ENCODE measurements at regions not wholly inside any gene's neighbourhood (a gene's known extent, or its start where the extent isn't known, plus 50 kb on each side); places are given as distances from the start of the nearest gene placed in this dataset.

DNA sequence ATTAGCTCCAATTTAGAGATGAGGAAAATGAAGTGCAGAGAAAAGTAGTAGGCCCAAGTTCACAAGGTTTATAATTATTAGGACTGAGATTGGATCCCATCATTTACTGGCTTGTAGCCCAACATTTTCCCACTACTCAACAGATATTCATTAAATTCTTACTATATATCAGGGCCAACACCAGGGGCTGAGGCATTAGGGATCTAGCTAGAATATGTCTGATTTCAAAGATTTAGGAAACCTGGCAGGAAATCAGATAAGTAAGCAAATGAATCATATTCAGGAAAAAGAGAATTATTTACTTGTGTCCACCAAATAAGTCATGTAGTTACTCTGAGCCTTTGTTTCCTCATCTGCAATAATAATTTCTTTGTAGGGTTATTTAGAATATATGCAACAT, 94.3 kb downstream of the OXGR1 start:
- ChIA-PET POLR2A (no interaction called here), CTCF (ENCODE audit: unreplicated experiment) (no interaction called here)
- Histone ChIP-seq H3K79me2 (ENCODE audit: insufficient read depth, low read depth, low read length) (no peaks in the 10 kb centered on the region), H3K9me2 (ENCODE audit: insufficient read depth, low read length) (no peaks in the 10 kb centered on the region), H3K36me3 (ENCODE audit: insufficient read depth, low read length) (no peaks in the 10 kb centered on the region), H3K4me2 (ENCODE audit: low read length) (no peak overlapping the region), H4K20me1 (ENCODE audit: insufficient read depth, low read length) (no peaks in the 10 kb centered on the region), H3K27ac (ENCODE audit: low read depth, low read length, poor library complexity, severe bottlenecking) (no peak overlapping the region), H3K4me1 (ENCODE audit: insufficient read depth, low read length, poor library complexity, severe bottlenecking) (no peaks in the 10 kb centered on the region), H3K4me3 (ENCODE audit: low read depth, low read length, poor library complexity, severe bottlenecking) (no peak overlapping the region), H3K9me3 (ENCODE audit: low read length) (no peaks in the 10 kb centered on the region), H2AFZ (ENCODE audit: low read length) (no peak overlapping the region)
- no peak for TF ChIP-seq EZH2phosphoT487 (IDR thresholded peaks at IDR 0.05; ENCODE audit: borderline replicate concordance, low read depth, low read length)
- TF ChIP-seq, protein P1, sequence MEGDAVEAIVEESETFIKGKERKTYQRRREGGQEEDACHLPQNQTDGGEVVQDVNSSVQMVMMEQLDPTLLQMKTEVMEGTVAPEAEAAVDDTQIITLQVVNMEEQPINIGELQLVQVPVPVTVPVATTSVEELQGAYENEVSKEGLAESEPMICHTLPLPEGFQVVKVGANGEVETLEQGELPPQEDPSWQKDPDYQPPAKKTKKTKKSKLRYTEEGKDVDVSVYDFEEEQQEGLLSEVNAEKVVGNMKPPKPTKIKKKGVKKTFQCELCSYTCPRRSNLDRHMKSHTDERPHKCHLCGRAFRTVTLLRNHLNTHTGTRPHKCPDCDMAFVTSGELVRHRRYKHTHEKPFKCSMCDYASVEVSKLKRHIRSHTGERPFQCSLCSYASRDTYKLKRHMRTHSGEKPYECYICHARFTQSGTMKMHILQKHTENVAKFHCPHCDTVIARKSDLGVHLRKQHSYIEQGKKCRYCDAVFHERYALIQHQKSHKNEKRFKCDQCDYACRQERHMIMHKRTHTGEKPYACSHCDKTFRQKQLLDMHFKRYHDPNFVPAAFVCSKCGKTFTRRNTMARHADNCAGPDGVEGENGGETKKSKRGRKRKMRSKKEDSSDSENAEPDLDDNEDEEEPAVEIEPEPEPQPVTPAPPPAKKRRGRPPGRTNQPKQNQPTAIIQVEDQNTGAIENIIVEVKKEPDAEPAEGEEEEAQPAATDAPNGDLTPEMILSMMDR (conservative IDR thresholded peaks at IDR 0.05; ENCODE audit: low read length), result no peak
- no TSS peak for BruUV-seq (replicated peaks)
- no peak for DNase-seq (ENCODE audit: low spot score)
- intact Hi-C loops (cut with micrococcal nuclease; ENCODE audit: unreplicated experiment), result no loop called here

DNA sequence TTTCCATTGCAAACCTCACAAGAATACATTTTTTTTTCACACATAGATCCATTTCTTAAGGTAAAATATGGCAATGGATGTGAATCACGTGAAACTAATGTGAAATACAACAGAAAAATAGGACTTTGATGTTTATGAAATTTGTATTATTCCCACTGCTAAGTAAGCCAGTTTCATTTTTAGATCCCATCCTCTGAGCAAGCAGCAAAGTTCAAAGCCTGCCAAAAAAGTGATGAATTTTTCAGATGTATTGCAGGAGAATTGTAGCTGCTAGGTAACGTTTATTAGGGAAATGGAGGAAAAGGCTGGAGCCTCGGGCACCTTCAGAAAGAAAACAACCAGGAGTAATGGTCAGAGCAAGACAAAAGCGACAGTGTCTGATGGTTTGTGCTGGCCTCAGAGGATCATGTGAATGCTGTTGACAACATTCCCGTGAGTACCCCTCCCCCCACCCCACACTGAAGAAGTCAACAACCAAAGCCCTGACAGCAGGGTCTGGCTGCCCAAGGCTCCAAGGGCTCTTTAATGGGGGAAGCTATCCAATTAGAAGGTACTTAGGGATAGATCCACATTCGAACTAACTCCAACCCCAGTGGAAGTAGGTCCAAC, 95.5 kb downstream of the OXGR1 start:
- Histone ChIP-seq H4K20me1 (ENCODE audit: insufficient read depth, low read length) (no peaks in the 10 kb centered on the region), H3K36me3 (ENCODE audit: insufficient read depth, low read length) (no peaks in the 10 kb centered on the region), H3K79me2 (ENCODE audit: insufficient read depth, low read depth, low read length) (no peaks in the 10 kb centered on the region), H2AFZ (ENCODE audit: low read length) (no peak overlapping the region), H3K9me3 (ENCODE audit: low read length) (no peaks in the 10 kb centered on the region), H3K4me2 (ENCODE audit: low read length) (no peak overlapping the region), H3K27ac (ENCODE audit: low read depth, low read length, poor library complexity, severe bottlenecking) (no peak overlapping the region), H3K4me1 (ENCODE audit: insufficient read depth, low read length, poor library complexity, severe bottlenecking) (no peaks in the 10 kb centered on the region), H3K9me2 (ENCODE audit: insufficient read depth, low read length) (no peaks in the 10 kb centered on the region), H3K4me3 (ENCODE audit: low read depth, low read length, poor library complexity, severe bottlenecking) (no peak overlapping the region)
- BruUV-seq (replicated peaks), result no TSS peak
- POLR2A ChIA-PET, result no interaction called here
- no peak for DNase-seq (ENCODE audit: low spot score)
- TF ChIP-seq EZH2phosphoT487 (IDR thresholded peaks at IDR 0.05; ENCODE audit: borderline replicate concordance, low read depth, low read length), result no peak
- TF ChIP-seq, protein P1 (conservative IDR thresholded peaks at IDR 0.05; ENCODE audit: low read length), result no peak
- intact Hi-C loops (cut with micrococcal nuclease; ENCODE audit: unreplicated experiment), result no loop called here
- CTCF ChIA-PET (ENCODE audit: unreplicated experiment), result no interaction called here

DNA sequence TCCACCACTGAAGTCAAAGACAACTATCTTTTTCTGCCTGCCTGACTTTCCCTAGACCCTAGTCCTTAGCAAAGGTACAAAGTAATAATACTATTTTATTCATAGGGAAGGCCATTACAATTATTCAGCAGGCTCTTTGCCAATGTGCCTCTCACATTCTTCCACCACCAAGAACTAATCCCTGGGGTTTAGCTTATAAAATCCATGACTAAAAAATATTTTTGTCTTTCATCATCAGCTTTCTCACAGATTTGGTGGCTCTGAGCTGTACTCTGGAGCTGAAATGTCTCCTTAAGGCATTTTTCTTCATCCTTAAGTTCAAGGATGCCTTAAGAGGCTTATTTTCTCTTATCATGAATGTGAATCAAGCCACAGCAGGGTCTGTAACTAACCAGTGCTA, 96.1 kb downstream of the OXGR1 start:
- ChIA-PET POLR2A (no interaction called here), CTCF (ENCODE audit: unreplicated experiment) (interaction anchor here (0.6 kb wide), 1 partner anchor 14 kb away, joined by 3 read pairs; no protein-coding TSS in a partner anchor)
- Histone ChIP-seq H3K36me3 (ENCODE audit: insufficient read depth, low read length) (no peaks in the 10 kb centered on the region), H3K9me2 (ENCODE audit: insufficient read depth, low read length) (no peaks in the 10 kb centered on the region), H2AFZ (ENCODE audit: low read length) (no peak overlapping the region), H3K4me3 (ENCODE audit: low read depth, low read length, poor library complexity, severe bottlenecking) (no peak overlapping the region), H3K79me2 (ENCODE audit: insufficient read depth, low read depth, low read length) (no peaks in the 10 kb centered on the region), H3K27ac (ENCODE audit: low read depth, low read length, poor library complexity, severe bottlenecking) (no peak overlapping the region), H3K4me2 (ENCODE audit: low read length) (no peak overlapping the region), H3K9me3 (ENCODE audit: low read length) (no peaks in the 10 kb centered on the region), H3K4me1 (ENCODE audit: insufficient read depth, low read length, poor library complexity, severe bottlenecking) (no peaks in the 10 kb centered on the region), H4K20me1 (ENCODE audit: insufficient read depth, low read length) (no peaks in the 10 kb centered on the region)
- TF ChIP-seq EZH2phosphoT487 (IDR thresholded peaks at IDR 0.05; ENCODE audit: borderline replicate concordance, low read depth, low read length), result no peak
- TF ChIP-seq, protein P1 (conservative IDR thresholded peaks at IDR 0.05; ENCODE audit: low read length), result no peak
- BruUV-seq (replicated peaks), result no TSS peak
- no peak for DNase-seq (ENCODE audit: low spot score)
- intact Hi-C loops (cut with micrococcal nuclease; ENCODE audit: unreplicated experiment), result no loop called here
